ENCODE measurements at regions not wholly inside any gene's neighbourhood (a gene's known extent, or its start where the extent isn't known, plus 50 kb on each side); places are given as distances from the start of the nearest gene placed in this dataset.

DNA sequence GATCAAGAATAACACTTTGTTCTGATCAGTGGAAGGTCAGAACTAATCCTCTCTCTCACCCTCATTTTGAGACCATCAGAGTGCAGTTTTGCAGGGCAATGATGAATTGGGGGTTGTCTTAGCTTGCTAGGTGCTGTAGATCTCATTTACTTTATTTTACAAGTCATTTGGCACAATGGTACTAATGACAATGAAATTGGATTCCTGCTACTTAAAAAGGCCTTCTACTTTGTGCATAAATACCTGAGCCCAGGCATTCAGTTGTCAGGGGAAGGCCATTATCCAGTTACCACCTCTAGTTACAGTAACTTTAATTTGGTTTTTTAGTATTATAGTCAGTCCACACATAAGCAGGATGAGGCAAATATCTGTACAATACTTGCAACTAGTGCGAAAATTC lies 240.0 kb downstream of the HDGFL1 start:
- no peak for DNase-seq (ENCODE audit: low spot score)

DNA sequence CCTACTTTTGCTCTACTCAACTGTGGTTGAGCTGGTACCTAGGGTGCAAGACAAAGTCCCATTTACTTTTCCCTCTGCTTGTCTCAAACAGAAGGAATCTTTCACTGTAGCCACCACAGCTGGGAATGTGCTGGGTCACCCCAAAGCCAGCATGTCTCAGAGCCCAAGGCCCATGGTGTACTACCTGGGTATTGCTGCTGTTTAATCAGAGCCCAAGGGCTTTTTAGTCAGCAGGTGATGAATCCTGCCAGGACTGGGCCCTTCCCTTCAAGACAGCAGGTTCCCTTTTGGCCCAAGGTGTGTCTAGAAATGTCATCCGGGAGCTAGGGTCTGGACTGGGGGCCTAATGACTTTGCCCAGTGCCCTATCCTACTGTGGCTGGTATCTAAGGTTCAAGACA lies 249.8 kb downstream of the HDGFL1 start:
- DNase-seq (ENCODE audit: low spot score): no peak

DNA sequence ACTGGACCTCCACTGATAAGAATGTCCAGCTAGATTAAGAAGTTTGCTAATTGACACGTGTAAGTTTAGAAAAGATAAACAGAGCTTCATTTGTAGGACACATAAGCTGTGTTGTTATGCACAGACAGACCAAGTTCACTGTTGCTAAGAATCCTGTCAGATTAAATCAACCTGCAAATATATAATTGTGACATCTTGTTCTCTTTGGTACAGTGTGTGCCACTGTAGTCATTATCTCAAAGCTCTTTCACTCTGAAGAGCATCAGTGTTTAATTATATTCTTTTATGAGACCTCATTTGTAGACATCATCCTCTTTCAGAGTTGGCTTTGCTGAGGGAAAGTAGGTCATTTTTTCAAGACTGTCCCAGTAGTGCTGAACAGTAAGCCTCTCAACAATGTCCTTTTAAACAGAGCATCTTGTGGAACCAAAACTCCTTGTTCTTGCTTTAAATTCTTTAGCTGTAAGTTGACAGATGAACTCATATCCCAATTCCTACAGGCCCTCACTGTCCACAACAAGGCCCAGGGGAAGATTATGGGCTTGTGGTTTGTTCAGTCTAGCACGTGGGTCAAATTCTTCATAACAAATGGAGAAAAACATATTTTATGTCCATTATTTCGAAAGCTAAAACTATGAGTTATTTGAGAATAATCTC lies 252.4 kb downstream of the HDGFL1 start:
- DNase-seq (ENCODE audit: low spot score): no peak

DNA sequence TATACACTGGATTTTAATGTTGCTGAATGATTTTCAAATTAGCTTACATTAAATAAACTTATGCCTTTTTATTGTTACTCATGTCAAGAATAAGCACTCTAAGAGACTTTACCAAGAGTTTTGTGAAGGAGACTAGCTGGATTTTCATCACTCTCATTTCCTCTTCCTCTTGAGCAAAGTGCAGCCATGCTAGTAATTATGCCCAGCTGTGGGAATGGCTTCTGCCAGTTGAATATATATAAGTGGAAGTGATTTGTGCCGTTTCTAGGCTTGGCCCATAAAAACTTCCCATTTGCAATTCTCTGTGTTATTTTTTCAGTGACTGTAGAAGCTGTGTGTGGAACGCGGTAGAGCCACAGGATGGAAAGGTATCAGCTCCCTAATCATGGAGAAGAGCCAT lies 255.8 kb downstream of the HDGFL1 start:
- no peak for DNase-seq (ENCODE audit: low spot score)

DNA sequence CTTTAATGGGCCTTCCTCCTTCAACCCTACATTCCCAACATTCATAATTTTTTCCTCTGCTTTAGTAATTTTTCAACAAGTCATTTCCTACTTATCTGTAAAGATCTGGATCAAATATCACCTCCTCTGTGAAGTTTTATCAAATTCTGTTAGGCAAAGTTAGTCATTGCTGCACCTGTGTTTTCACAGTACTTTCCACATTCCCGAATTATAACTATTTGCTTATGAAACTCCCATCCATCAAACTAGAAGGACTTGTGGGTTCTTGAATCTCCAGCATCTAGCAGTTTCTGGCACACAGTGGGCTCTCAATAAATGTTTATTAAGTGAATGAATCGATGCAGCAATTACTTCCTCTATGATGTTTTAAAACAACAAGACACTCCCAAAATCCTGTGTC lies 257.6 kb downstream of the HDGFL1 start:
- DNase-seq (ENCODE audit: low spot score): no peak

DNA sequence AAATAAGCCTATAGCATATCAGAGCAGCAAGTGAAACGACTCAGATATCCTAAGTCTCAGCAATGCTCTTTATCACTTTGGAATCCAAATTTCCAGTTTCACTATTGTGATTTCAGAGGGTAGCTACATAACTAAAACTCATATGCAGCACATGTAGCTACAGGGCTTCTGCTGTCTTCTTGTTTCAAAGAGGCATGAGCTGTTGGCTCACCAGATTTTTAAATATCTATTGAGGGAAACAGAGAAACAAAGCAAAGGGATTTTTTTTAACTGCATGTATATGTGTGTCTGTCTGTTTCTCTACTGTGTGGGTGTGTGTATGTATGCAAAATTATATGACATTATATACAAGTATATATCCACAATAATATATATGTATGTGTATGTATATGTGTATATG lies 258.4 kb downstream of the HDGFL1 start:
- DNase-seq (ENCODE audit: low spot score): no peak

DNA sequence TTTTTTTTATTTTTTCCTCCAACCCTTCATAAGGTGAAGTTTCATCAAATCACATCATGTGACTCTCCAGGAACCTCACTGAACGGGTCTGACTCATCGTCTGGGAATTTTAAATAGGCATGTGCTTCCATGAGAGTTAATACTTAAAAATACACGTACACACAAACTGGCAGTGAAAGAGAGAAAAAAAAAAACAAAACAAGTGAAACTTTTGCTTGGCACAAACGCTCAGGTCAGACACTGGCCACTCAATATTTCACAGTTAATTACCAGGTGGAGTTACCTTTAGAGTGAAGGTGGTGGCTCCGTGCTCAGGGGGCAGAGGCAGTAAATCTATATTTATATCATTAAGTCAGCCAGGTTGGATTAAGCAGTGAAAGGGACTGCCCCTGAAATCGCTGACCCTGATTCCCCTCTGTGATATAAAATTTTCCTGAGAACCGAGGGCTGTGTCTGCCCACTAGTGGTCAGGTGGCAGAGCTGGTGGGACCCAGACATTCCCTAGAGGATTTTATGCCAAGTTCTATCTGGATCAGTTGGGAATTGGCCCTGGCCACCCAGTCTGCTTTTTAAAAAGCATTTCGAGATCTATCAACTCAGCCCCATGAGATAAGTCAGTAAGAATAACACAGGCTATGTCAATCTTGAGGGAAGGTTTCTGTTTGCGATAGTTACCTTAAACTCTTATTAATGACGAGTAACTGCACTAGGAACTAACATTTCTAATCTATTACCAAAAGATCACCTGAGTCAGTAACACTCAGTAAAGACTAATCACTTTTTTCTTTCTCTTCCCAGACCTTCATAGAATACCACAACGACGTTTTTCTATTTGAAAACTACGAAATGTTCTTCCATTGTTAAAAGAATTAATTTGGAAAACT lies 259.1 kb downstream of the HDGFL1 start:
- no peak for DNase-seq (ENCODE audit: low spot score)

DNA sequence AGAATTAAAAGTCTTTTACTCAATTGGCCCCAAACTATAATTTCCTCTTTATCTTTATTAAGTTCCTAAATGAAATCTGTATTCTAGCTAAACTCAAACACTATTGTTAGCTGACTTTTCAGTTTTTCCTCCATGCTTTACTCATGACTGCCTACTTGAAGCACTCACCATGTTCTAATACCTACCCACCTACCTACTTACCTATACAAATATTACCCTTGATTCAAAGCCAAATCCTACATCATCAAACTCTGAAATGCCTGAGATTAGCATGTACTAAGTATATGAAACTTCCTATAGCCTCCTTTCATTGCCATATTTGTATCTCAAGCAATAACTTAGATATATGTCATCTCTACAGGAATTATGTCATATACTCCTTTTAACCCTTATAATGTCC lies 259.7 kb downstream of the HDGFL1 start:
- DNase-seq (ENCODE audit: low spot score): no peak

DNA sequence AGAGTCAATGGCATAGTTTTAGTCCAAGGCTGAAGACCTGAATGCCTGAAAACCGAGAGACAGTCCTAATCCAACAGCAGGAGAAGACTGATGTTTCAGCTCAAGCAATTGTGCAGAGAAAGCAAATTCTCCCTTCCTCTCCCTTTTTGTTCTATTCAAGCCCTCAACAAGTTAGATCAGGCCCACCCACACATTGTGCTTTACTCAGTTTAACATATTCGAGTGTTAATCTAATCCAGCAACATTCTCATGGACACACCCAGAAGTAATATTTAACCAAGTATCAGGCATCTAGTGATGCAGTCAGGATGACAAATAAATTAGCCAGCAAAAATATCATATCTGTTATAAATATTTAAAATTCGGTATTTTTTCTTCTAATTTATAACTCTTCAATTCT lies 261.1 kb downstream of the HDGFL1 start:
- no peak for DNase-seq (ENCODE audit: low spot score)

DNA sequence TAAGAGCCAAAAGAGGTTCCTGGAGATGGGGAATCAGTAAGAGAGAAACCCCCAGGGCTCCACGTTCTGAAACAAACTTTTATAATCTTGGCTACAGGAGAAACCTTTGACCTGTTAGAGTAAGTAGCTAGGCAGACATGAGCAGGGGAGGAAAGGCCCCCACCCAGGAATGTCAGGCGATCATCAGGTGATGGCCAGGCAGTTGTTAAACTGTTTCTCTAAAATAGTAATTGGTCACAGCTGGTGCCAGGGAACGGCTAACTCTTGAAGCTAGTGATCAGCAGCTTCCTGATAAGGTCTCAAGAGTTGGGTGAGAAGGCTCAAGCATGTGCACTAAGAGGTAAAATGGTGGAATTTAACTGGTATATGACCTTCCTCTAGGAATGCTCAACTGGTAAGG lies 263.8 kb downstream of the HDGFL1 start:
- no peak for DNase-seq (ENCODE audit: low spot score)

DNA sequence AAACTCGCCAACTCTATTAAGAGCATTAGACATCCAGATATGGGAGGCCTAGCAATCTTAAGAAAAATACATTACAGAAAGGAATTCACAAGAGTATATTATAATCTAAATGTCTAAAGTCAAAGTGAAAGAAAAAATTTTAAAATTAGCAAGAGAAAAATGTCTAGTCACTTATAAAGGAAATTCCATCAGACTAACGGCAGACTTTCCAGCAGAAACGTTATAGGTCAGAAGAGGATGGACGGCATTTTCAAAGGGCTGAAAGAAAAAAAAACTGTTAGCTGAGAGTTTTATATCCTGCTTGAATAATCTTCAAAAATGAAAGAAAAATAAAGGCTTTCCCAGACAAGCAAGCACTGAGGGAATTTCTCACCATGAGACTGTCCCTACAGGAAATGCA lies 269.0 kb downstream of the HDGFL1 start:
- no peak for DNase-seq (ENCODE audit: low spot score)

DNA sequence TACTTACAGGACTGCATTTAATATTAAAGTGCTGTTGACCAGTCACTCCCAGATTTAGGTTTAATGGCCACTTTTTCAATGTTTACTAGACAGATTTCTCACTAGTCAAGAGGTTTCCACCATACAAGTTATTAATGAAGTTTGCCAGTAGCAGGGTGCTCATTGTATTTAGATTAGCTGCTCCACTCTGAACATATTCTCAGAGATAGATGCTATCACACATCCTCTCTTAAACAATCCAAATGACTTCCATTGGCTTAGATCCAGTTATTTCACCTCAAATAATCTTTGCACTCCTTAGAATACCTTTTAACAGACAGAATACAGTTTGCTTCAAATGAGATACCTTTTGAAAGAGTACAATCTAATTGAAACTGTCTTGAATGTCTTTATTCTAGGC lies 276.1 kb downstream of the HDGFL1 start:
- DNase-seq (ENCODE audit: low spot score): no peak

DNA sequence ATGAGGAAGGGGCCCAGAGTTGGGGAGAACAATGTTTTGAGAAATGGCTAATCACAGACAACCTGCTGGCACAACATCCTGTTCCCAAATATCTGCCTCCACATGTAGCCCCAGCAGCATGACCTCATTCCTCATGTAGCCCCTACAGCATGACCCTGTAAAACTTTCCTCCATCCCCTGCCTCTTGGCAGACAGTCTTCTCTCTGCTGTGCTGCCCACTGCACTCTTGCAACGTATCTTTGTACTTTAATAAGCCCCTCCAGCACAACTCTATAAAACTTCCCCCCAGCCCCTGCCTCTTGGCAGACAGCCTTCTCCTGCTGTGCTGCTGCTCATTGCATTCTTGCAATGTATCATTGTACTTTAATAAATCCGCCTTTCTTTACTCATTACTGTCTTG lies 278.8 kb downstream of the HDGFL1 start:
- no peak for DNase-seq (ENCODE audit: low spot score)

DNA sequence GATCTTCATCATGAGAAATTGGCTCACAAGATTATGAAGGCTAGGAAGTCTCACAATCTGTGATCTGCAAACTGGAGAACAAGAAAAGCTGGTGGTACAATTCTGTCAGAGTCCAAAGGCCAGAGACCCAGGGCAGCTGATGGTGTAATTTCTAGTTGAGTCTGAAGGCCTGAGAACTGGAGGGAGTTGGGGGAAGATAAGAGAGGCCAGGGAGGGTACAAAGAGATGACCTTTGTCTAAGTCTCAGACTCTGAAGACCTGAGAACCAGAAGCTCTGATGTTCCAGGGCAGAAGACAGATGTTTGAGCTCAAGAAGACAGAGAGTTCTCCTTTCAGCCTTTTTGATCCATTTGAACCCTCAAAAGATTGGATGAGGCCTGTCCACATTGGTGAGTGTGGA lies 280.6 kb downstream of the HDGFL1 start:
- DNase-seq (ENCODE audit: low spot score): no peak

DNA sequence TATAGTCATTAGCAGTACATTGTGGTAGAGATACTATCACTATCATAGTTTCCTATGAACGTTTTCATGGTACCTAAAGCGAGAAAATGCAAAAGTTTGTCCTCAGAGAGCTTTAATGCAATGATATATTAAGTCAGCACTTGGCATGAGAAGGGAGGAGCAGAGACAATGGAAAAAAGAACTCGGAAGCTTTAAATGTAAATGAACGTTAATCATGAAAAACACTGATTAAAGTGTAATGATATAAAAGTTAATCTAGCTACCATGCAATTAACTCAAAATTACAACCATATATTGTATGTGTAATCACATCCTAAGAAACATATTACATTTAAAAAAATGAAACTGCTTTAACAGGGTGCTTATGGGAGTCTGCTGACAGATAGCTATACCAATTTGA lies 282.7 kb downstream of the HDGFL1 start:
- DNase-seq (ENCODE audit: low spot score): no peak

DNA sequence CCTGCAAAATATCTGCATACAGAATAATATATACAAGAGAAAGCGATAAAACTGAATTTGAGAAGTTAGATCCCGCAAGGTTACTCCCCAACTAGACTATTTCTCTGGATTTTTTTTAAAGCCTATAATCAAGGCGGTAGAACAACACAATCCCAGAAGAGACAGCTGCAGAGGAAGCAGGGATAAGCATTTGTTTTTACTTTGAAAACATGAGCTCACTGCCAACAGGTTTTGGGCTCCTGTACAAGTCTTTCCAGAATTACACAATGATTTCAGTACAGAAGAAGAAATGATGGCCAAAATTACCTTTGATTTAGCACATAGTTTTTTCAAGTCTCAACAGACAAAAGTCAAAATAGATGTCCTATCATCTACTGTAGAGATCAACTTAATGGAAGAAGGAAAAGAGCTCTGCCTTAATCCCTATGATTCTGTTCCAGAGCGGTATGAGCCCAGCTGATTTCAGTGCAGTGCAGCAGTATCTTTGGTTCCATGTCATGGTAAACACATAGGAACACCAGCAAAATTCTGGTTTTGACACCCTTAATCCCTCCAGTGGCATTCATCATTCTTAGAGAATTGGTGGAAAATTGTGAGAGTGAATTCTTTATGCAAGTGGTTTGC lies 304.3 kb downstream of the HDGFL1 start:
- no peak for DNase-seq (ENCODE audit: low spot score)

DNA sequence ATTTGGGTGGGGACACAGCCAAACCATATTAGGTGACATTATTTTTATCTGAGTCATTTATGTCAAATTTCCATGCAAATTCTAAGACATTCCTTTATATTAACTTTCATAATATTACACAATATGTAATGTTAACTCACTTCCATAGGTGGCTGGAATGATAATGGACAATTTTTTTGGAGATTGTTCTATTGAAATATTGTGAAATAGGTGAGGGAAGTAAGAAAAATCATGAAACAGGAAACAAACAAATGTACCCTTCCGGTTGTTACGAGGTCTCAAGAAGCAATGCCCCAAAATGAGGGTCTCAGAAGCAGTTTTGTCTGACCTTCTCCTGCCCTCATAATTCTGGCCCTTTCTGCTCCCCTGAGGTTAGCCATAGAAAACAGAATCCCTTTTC lies 306.5 kb downstream of the HDGFL1 start:
- DNase-seq (ENCODE audit: low spot score): no peak

DNA sequence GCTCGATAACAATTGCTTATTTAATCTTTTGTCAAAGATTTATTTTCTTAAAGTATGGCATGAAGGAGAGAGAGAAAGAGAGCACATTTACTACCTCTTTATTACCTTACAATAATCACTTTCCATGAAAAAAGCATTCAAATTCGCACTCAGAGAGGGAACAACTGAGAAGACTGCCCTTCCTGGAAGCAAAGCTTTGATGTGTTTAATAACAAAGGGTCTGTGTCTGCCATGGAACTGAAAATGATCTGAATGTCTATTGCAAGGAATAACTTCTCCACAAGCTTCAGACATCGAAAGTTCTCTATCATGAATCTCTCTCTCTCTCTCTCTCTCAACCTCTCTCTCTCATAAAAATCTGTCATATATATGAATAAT lies 308.9 kb downstream of the HDGFL1 start:
- no peak for DNase-seq (ENCODE audit: low spot score)

DNA sequence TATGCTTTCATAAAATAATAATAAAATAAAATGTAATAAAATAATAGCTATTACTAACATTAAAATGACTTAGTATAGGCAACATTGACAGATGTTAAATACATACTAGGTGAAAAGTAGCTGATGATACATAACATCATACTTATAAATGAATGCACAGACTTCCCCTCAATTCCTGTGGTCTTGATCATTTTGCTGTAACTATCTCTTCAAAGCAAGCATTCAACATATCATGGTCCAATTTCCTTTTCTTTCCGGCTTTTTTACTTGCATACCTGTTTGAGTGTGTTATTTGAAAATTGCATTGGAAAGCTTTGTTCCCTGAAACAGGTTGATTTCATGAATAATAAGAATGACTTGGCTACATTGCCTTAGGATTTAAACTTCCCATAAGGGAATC lies 309.3 kb downstream of the HDGFL1 start:
- DNase-seq (ENCODE audit: low spot score): no peak

DNA sequence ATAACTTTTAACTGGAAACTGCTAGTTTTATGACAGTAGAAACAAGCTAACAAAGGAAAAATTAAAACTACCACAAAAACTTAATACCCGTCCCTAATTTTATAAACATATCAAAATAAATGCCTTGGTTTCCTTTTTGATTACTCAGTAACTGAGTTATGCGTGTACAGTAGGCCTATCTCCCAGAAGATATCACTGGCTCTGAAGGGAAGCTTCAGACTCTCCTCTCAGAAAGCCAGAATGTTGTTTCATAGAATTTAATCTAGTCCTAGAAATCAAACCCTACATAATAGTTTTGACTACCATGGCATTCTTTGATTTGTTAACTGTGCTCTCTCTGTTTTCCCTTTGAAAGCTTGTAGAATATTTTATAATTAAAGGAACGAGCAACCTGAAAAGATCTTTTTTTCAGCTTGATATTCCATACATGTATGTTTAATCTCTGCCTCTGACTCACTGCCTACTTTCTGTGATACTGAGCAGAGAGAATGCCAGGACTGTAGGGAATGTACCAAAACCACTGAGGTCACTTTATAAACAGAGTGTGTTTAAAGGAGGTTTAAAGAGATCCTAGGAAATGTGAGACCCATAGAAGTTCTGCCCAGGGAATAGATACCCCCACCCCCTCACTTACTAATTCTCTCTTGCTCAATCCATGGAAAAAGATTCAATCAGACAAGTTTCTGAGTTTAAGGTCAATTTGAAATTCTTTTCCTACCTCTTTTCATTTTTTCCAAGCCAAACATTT lies 311.5 kb downstream of the HDGFL1 start:
- no peak for DNase-seq (ENCODE audit: low spot score)

DNA sequence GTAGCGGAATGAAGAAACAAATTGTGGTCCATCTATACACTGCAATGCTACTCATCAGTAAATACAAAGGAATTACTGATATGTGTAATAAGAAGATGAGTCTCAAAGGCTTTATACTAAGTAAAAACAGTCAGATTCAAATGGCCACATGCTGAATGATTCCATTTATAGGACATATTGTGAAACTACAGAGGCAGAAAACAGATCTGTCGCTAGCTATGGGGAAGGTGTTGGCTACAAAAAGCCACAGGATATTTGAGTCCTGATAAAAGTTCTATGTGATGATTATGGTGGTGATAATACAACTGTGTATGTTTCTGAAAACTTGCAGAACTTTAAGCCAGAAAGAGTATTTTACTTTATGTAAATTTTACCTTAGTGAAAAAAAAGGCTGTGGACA lies 313.2 kb downstream of the HDGFL1 start:
- no peak for DNase-seq (ENCODE audit: low spot score)

DNA sequence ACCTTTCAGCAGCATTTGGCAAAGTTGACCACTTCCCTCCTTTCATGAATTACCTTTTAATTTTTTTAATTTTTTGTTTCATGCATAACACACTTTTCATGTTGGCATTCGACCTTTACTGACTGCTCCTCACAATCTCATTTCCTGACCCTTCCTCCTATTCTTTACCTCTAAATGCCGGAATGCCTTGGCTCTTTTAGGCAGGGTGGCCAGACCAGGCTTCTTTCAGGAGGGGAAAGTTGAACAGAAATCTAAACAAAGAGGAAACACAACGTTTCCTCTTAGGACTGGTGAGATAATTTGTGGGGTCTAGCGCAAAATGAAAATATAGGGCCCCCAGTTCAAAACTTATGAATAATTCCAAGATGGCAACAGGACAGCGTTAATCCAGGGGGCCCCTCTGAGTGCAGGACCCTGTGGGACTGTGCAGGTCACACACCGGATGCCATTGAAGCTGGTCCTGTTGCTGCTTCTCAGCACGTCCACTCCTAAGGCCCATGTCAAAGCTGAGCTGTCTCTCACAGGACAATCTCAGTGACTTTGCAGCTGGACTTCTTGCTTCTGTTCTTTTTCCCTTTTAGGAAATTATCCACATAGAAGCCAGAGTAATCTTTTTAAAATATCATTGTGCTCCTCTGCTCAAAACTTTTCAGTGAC lies 313.8 kb downstream of the HDGFL1 start:
- no peak for DNase-seq (ENCODE audit: low spot score)
